HepG2 (cell line): ENCODE measurements at regions not wholly inside any gene's neighbourhood (a gene's known extent, or its start where the extent isn't known, plus 50 kb on each side); places are given as distances from the start of the nearest gene placed in this dataset.

Experiments used
- AHR ChIP-seq: IDR thresholded peaks from 2 replicates; pipeline ENCODE4 v1.6.1; 2018; ENCODE audit warnings: missing genetic modification reagents, missing compliant biosample characterization
- CREB1 ChIP-seq, 2 experiments: fragments of 450-650 bp in 1 of 2; IDR thresholded peaks; 2 replicates each; pipeline ENCODE4 v1.6.1; 2016 to 2017; ENCODE audit warnings: control low read depth in 1 of 2, mild to moderate bottlenecking in 1 of 2, missing compliant biosample characterization in 1 of 2, missing genetic modification characterization in 1 of 2
- GATAD2A ChIP-seq: IDR thresholded peaks from 2 replicates; pipeline ENCODE4 v1.6.1; 2016
- PRDM10 ChIP-seq: sonication (generic); formaldehyde crosslinking; IDR thresholded peaks from 2 replicates; pipeline ENCODE4 v1.4.0; 2020; ENCODE audit warnings: low read depth, missing genetic modification reagents
- ZNF101 ChIP-seq: sonication (generic); formaldehyde crosslinking; IDR thresholded peaks from 2 replicates; pipeline ENCODE4 v1.4.0; 2020; ENCODE audit warnings: mild to moderate bottlenecking, low read depth, missing genetic modification reagents, borderline replicate concordance
- TF ChIP-seq, protein P1 (sequence below): IDR thresholded peaks from 2 replicates; pipeline ENCODE4 v1.6.1; 2016
- TF ChIP-seq, protein P2 (sequence below): sonication (generic); formaldehyde crosslinking; IDR thresholded peaks from 2 replicates; pipeline ENCODE4 v1.4.0; 2020; ENCODE audit warnings: mild to moderate bottlenecking, missing genetic modification reagents

DNA sequence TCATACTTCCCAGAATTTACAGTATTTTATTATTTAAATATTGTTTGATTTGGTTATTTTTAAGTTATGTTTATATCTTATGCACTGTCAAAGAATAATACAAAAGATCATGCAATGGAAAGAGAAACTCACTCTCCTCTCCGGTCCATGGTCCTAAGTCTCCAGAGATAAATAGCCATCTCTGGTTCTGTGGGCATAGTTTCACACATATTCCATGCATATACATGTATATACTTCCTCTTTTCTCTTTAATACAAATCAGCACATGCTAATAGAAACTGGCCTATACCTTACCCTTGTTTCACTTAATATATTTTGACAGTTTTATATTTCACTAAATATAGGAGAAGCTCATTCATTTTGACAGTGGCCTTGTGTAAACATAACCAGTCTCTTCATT is 901.7 kb upstream of the CITED2 start (continued):
- TF ChIP-seq AHR (CRISPR knock-in tag) (no peak), PRDM10 (no peak), ZNF101 (CRISPR knock-in tag) (no peak), CREB1 (IDR thresholded peaks at IDR 0.05) (no peak), CREB1 (CRISPR knock-in tag; IDR thresholded peaks at IDR 0.05) (no peak), GATAD2A (no peak)
- TF ChIP-seq, protein P1, sequence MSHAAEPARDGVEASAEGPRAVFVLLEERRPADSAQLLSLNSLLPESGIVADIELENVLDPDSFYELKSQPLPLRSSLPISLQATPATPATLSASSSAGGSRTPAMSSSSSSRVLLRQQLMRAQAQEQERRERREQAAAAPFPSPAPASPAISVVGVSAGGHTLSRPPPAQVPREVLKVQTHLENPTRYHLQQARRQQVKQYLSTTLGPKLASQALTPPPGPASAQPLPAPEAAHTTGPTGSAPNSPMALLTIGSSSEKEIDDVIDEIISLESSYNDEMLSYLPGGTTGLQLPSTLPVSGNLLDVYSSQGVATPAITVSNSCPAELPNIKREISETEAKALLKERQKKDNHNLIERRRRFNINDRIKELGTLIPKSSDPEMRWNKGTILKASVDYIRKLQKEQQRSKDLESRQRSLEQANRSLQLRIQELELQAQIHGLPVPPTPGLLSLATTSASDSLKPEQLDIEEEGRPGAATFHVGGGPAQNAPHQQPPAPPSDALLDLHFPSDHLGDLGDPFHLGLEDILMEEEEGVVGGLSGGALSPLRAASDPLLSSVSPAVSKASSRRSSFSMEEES (CRISPR knock-in tag), result no peak
- TF ChIP-seq, protein P2, sequence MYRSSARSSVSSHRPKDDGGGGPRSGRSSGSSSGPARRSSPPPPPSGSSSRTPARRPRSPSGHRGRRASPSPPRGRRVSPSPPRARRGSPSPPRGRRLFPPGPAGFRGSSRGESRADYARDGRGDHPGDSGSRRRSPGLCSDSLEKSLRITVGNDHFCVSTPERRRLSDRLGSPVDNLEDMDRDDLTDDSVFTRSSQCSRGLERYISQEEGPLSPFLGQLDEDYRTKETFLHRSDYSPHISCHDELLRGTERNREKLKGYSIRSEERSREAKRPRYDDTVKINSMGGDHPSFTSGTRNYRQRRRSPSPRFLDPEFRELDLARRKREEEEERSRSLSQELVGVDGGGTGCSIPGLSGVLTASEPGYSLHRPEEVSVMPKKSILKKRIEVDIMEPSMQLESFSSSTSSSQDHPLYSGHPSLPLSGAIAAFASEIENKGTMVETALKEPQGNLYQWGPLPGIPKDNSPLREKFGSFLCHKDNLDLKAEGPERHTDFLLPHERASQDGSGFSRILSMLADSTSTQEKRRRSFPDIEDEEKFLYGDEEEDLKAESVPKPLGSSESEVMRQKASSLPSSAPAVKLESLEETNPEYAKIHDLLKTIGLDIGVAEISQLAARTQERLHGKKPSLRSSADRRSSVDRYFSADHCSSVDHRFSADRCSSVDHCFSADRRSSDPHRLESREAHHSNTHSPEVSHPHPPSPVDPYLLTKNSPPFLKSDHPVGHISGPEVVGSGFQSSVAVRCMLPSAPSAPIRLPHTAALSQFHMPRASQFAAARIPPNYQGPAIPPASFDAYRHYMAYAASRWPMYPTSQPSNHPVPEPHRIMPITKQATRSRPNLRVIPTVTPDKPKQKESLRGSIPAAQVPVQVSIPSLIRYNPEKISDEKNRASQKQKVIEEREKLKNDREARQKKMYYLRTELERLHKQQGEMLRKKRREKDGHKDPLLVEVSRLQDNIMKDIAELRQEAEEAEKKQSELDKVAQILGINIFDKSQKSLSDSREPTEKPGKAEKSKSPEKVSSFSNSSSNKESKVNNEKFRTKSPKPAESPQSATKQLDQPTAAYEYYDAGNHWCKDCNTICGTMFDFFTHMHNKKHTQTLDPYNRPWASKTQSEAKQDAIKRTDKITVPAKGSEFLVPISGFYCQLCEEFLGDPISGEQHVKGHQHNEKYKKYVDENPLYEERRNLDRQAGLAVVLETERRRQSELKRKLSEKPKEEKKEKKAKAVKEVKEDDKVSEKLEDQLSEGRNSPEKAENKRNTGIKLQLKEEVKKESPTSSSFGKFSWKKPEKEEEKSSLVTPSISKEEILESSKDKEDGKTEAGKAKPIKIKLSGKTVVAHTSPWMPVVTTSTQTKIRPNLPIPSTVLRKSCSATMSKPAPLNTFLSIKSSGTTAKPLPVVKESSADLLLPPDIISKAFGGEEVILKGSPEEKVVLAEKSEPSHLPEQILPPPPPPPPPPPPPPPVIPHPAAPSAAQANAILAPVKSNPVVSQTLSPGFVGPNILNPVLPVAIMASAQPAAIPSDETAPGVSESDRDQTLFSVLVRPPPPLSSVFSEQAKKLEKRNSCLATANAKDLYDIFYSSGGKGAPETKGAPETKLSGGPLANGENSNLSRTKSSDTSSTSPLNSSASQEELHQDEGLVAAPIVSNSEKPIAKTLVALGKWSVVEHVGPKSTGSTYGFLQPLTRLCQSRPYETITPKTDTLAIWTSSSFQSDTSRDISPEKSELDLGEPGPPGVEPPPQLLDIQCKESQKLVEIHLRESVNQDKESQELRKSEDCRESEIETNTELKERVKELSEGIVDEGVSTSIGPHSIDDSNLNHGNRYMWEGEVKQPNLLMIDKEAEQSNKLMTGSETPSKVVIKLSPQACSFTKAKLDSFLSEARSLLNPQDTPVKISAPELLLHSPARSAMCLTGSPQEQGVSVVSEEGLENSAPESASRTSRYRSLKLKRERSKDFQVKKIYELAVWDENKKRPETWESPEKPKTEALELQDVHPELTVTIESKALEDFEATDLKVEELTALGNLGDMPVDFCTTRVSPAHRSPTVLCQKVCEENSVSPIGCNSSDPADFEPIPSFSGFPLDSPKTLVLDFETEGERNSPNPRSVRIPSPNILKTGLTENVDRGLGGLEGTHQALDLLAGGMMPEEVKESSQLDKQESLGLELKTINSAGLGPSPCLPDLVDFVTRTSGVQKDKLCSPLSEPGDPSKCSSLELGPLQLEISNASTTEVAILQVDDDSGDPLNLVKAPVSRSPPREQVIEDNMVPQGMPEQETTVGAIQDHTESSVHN (CRISPR knock-in tag), result no peak
